Astrocyte (in vitro differentiated cells and primary cell): ENCODE measurements at regions not wholly inside any gene's neighbourhood (a gene's known extent, or its start where the extent isn't known, plus 50 kb on each side); places are given as distances from the start of the nearest gene placed in this dataset.

ENCODE experiments used
- DNase-seq: peaks from one replicate; pipeline ENCODE4 v3.0.0-alpha.2; 2010; ENCODE audit warnings: low read depth
- FAIRE-seq: peaks from 2 replicates; lab custom pipeline; 2011; peaks lifted over from hg19 to GRCh38; lab: Jason Lieb, UNC
- H2AFZ ChIP-seq: 2 replicates; pipeline ENCODE4 v1.6.0; 2012; ENCODE audit warnings: low read depth, low read length, inconsistent platforms
- H3K27ac ChIP-seq: 2 replicates; pipeline ENCODE4 v1.5.1; 2011; ENCODE audit warnings: low read depth, low read length, inconsistent platforms
- H3K27me3 ChIP-seq: 2 replicates; pipeline ENCODE4 v1.6.0; 2011; ENCODE audit warnings: low read length, inconsistent platforms; ENCODE audit not compliant: insufficient read depth
- H3K36me3 ChIP-seq: 2 replicates; pipeline ENCODE4 v1.5.1; 2011; ENCODE audit warnings: low read length, inconsistent platforms; ENCODE audit not compliant: insufficient read depth
- H3K4me1 ChIP-seq: 2 replicates; pipeline ENCODE4 v1.5.1; 2011; ENCODE audit warnings: low read length, inconsistent platforms; ENCODE audit not compliant: insufficient read depth
- H3K4me2 ChIP-seq: 2 replicates; pipeline ENCODE4 v1.6.0; 2012; ENCODE audit warnings: low read length, inconsistent platforms
- H3K4me3 ChIP-seq: 2 replicates; pipeline ENCODE4 v1.5.1; 2011; ENCODE audit warnings: low read depth, mild to moderate bottlenecking, low read length, inconsistent platforms; ENCODE audit not compliant: insufficient read depth
- H3K79me2 ChIP-seq: 2 replicates; pipeline ENCODE4 v1.6.0; 2012; ENCODE audit warnings: mild to moderate bottlenecking, low read length, inconsistent platforms; ENCODE audit not compliant: insufficient read depth
- H3K9ac ChIP-seq: 2 replicates; pipeline ENCODE4 v1.6.0; 2012; ENCODE audit warnings: mild to moderate bottlenecking, low read length, inconsistent platforms
- H3K9me3 ChIP-seq: 2 replicates; pipeline ENCODE4 v1.5.1; 2012; ENCODE audit warnings: low read depth, mild to moderate bottlenecking, low read length, inconsistent platforms; ENCODE audit not compliant: insufficient read depth
- H4K20me1 ChIP-seq: 2 replicates; pipeline ENCODE4 v1.6.0; 2012; ENCODE audit warnings: low read length, inconsistent platforms; ENCODE audit not compliant: insufficient read depth
- H3K27ac Mint-ChIP-seq: one replicate; pipeline ENCODE4 v1.8.0; 2021; ENCODE audit warnings: mild to moderate bottlenecking, mixed read lengths; ENCODE audit not compliant: unreplicated experiment
- H3K27me3 Mint-ChIP-seq: one replicate; pipeline ENCODE4 v1.8.0; 2021; ENCODE audit warnings: low read depth, mixed read lengths; ENCODE audit not compliant: unreplicated experiment
- H3K36me3 Mint-ChIP-seq: one replicate; pipeline ENCODE4 v1.8.0; 2021; ENCODE audit warnings: low read depth, mixed read lengths; ENCODE audit not compliant: unreplicated experiment
- H3K4me1 Mint-ChIP-seq: one replicate; pipeline ENCODE4 v1.8.0; 2021; ENCODE audit warnings: low read depth, mixed read lengths; ENCODE audit not compliant: unreplicated experiment
- H3K4me3 Mint-ChIP-seq: one replicate; pipeline ENCODE4 v1.8.0; 2021; ENCODE audit warnings: mild to moderate bottlenecking, moderate library complexity, mixed read lengths; ENCODE audit not compliant: unreplicated experiment
- H3K9me3 Mint-ChIP-seq: one replicate; pipeline ENCODE4 v1.8.0; 2021; ENCODE audit warnings: mild to moderate bottlenecking, mixed read lengths; ENCODE audit not compliant: unreplicated experiment
- EZH2 ChIP-seq: IDR thresholded peaks from 2 replicates; pipeline ENCODE4 v1.6.1; 2012; ENCODE audit warnings: mild to moderate bottlenecking, low read length, inconsistent platforms; ENCODE audit not compliant: insufficient read depth
- TF ChIP-seq, protein P1 (sequence below): IDR thresholded peaks from 2 replicates; pipeline ENCODE4 v1.5.1; 2011; ENCODE audit warnings: low read depth, mild to moderate bottlenecking, inconsistent platforms, low read length, moderate library complexity; ENCODE audit not compliant: insufficient read depth

DNA sequence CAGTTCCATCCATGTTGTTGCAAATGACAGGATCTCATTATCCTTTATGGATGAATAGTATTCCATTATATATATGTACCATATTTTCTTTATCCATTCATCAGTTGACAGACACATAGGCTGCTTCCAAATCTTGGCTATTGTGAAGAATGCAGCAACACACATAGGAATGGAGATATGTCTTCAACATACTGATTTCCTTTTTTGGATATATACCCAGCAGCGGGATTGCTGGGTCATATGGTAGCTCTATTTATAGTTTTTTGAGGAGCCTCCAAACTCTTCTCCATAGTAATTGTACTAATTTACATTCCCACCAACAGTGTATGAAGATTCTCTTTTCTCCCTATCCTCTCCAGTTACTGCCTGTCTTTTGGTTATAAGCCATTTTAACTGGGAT lies 383.9 kb upstream of the CHORDC1 start:
- Mint-ChIP-seq H3K4me3 (no peak overlapping the region), H3K36me3 (no peaks in the 10 kb centered on the region), H3K4me1 (no peaks in the 10 kb centered on the region), H3K27ac (no peak overlapping the region), H3K27me3 (no peaks in the 10 kb centered on the region), H3K9me3 (peaks cover 5% of the 10 kb centered on the region)
- Histone ChIP-seq H3K36me3 (no peaks in the 10 kb centered on the region), H3K79me2 (no peaks in the 10 kb centered on the region), H3K4me3 (no peak overlapping the region), H3K9me3 (no peaks in the 10 kb centered on the region), H3K27me3 (no peaks in the 10 kb centered on the region), H4K20me1 (no peaks in the 10 kb centered on the region), H3K4me2 (no peak overlapping the region), H3K9ac (no peak overlapping the region), H3K27ac (no peak overlapping the region), H3K4me1 (no peaks in the 10 kb centered on the region), H2AFZ (no peak overlapping the region)
- DNase-seq (no peak), FAIRE-seq (no peak)
- TF ChIP-seq, protein P1, sequence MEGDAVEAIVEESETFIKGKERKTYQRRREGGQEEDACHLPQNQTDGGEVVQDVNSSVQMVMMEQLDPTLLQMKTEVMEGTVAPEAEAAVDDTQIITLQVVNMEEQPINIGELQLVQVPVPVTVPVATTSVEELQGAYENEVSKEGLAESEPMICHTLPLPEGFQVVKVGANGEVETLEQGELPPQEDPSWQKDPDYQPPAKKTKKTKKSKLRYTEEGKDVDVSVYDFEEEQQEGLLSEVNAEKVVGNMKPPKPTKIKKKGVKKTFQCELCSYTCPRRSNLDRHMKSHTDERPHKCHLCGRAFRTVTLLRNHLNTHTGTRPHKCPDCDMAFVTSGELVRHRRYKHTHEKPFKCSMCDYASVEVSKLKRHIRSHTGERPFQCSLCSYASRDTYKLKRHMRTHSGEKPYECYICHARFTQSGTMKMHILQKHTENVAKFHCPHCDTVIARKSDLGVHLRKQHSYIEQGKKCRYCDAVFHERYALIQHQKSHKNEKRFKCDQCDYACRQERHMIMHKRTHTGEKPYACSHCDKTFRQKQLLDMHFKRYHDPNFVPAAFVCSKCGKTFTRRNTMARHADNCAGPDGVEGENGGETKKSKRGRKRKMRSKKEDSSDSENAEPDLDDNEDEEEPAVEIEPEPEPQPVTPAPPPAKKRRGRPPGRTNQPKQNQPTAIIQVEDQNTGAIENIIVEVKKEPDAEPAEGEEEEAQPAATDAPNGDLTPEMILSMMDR, result no peak
- no peak for TF ChIP-seq EZH2

DNA sequence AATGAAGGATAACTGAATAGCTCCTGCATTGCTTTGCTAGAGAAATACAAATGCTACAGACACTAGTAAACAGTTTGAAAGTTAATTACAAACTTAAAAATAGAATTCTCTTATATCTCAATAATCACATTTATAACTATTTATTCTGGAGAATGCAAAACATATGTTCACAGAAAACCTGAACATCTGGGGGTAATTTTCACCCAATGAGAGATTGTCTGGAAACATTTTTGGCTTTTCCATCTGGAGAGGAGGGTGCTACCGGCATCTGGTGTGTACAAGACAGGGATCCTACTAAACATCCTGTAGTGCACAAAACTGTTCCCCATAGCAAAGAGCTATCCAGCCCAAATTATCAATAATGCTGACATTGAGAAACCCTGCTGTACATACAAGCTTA lies 378.4 kb upstream of the CHORDC1 start:
- Histone ChIP-seq H3K27me3 (no peaks in the 10 kb centered on the region), H4K20me1 (no peaks in the 10 kb centered on the region), H3K4me2 (no peak overlapping the region), H3K4me1 (no peaks in the 10 kb centered on the region), H3K79me2 (no peaks in the 10 kb centered on the region), H3K36me3 (no peaks in the 10 kb centered on the region), H3K27ac (no peak overlapping the region), H3K9ac (no peak overlapping the region), H2AFZ (no peak overlapping the region), H3K4me3 (no peak overlapping the region), H3K9me3 (no peaks in the 10 kb centered on the region)
- Mint-ChIP-seq H3K27ac (no peak overlapping the region), H3K4me3 (no peak overlapping the region), H3K27me3 (no peaks in the 10 kb centered on the region), H3K4me1 (no peaks in the 10 kb centered on the region), H3K9me3 (peaks cover 5% of the 10 kb centered on the region), H3K36me3 (no peaks in the 10 kb centered on the region)
- no peak for TF ChIP-seq EZH2
- TF ChIP-seq, protein P1, result no peak
- no peak for DNase-seq
- FAIRE-seq, result no peak

DNA sequence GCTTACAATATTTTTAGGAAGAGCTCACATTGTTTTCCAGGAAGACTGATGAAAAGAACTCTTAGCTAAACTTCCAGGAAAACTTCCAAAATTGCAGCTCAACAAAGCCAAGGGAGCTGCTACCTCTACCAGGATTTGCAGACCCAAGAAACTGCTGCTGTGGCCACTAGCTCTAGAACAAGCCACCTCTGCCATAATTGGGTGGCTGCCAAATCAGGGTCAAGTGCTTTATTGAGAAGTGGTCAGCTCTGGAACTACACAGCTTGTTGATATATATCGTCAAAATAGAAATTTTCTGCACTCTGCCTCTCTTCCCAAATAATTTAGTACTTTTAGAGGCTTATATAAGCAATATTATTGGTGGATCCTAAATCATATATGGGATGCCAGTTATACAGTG lies 371.8 kb upstream of the CHORDC1 start:
- Histone ChIP-seq H3K9ac (no peak overlapping the region), H3K9me3 (no peaks in the 10 kb centered on the region), H3K4me1 (no peaks in the 10 kb centered on the region), H3K4me2 (no peak overlapping the region), H3K4me3 (no peak overlapping the region), H3K36me3 (no peaks in the 10 kb centered on the region), H4K20me1 (no peaks in the 10 kb centered on the region), H3K27me3 (no peaks in the 10 kb centered on the region), H3K27ac (no peak overlapping the region), H3K79me2 (no peaks in the 10 kb centered on the region), H2AFZ (no peak overlapping the region)
- H3K36me3 Mint-ChIP-seq, result no peaks in the 10 kb centered on the region
- no peak for TF ChIP-seq EZH2
- TF ChIP-seq, protein P1, result no peak
- no peak for FAIRE-seq
- no peak overlapping the region for H3K27ac Mint-ChIP-seq
- H3K27me3 Mint-ChIP-seq, result no peaks in the 10 kb centered on the region
- peaks cover 3% of the 10 kb centered on the region for H3K9me3 Mint-ChIP-seq
- H3K4me1 Mint-ChIP-seq, result no peaks in the 10 kb centered on the region
- DNase-seq, result no peak
- no peak overlapping the region for H3K4me3 Mint-ChIP-seq
